A673 (cell line): ENCODE measurements at regions not wholly inside any gene's neighbourhood (a gene's known extent, or its start where the extent isn't known, plus 50 kb on each side); places are given as distances from the start of the nearest gene placed in this dataset.

Source experiments
- EZH2 ChIP-seq: fragments of 200-600 bp; sonication (generic); IDR thresholded peaks from 2 replicates; pipeline ENCODE4 v1.6.1; 2017; ENCODE audit warnings: borderline replicate concordance, low read depth, mild to moderate bottlenecking, mixed read lengths, antibody characterized with exemption, low read length; ENCODE audit not compliant: poor library complexity, severe bottlenecking
- TF ChIP-seq, protein P1 (sequence below): fragments of 300-800, 200-600 bp; sonication (generic); conservative IDR thresholded peaks from 2 replicates; pipeline ENCODE4 v1.5.1; 2017; ENCODE audit warnings: low read depth, mild to moderate bottlenecking, antibody characterized with exemption, low read length, moderate library complexity, mixed read lengths

DNA sequence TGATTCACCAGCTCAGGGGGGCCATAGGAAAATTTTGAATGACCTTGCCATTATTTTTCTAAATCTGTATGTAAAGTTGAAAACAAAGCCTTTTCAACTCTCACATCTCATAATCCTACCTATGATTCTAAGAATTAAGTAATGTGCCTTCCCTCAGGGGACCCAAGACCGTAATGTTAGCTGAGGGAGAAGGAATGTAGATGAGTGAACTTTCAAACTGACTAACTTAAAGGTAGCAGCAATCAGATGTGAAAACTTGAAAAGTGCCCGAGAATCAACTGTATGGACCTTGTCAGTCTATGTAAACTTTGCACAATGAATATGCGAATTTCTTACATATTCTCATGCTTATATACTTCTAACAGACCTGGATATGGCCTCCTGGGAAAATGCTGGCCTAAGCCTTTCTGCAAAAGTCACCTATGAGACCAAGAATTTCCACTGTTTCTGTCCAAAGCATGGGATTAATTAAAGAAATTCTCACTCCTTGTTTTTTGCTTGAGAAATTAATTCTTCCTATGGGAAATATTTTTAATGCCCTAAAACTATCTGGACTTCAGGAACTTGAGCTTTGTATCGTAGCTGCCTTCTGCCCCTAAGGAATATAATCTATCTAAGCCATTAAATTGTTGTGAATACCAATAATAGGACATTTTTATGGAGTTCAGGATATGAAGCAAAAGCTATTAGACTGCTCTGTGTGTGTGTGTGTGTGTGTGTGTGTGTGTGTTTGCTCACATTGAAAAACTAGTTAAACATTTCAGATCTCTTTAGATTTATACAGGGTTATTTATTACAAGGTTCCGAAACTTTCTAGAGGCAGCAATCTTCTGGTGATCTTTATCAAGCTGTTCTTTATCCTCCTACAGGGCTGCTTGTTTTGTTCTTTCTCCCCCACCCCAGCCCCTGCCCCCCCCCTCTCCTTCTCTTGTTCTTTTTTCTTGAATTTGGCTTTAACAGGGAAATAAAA, 169.1 kb upstream of the CLINT1 start:
- TF ChIP-seq, protein P1, sequence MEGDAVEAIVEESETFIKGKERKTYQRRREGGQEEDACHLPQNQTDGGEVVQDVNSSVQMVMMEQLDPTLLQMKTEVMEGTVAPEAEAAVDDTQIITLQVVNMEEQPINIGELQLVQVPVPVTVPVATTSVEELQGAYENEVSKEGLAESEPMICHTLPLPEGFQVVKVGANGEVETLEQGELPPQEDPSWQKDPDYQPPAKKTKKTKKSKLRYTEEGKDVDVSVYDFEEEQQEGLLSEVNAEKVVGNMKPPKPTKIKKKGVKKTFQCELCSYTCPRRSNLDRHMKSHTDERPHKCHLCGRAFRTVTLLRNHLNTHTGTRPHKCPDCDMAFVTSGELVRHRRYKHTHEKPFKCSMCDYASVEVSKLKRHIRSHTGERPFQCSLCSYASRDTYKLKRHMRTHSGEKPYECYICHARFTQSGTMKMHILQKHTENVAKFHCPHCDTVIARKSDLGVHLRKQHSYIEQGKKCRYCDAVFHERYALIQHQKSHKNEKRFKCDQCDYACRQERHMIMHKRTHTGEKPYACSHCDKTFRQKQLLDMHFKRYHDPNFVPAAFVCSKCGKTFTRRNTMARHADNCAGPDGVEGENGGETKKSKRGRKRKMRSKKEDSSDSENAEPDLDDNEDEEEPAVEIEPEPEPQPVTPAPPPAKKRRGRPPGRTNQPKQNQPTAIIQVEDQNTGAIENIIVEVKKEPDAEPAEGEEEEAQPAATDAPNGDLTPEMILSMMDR: no peak
- TF ChIP-seq EZH2: no peak
